ENCODE measurements at regions not wholly inside any gene's neighbourhood (a gene's known extent, or its start where the extent isn't known, plus 50 kb on each side); places are given as distances from the start of the nearest gene placed in this dataset.

GRCh38 chr15:99478977-99479376 lies 86.8 kb upstream of the MEF2A start:
- TF ChIP-seq, protein P1, sequence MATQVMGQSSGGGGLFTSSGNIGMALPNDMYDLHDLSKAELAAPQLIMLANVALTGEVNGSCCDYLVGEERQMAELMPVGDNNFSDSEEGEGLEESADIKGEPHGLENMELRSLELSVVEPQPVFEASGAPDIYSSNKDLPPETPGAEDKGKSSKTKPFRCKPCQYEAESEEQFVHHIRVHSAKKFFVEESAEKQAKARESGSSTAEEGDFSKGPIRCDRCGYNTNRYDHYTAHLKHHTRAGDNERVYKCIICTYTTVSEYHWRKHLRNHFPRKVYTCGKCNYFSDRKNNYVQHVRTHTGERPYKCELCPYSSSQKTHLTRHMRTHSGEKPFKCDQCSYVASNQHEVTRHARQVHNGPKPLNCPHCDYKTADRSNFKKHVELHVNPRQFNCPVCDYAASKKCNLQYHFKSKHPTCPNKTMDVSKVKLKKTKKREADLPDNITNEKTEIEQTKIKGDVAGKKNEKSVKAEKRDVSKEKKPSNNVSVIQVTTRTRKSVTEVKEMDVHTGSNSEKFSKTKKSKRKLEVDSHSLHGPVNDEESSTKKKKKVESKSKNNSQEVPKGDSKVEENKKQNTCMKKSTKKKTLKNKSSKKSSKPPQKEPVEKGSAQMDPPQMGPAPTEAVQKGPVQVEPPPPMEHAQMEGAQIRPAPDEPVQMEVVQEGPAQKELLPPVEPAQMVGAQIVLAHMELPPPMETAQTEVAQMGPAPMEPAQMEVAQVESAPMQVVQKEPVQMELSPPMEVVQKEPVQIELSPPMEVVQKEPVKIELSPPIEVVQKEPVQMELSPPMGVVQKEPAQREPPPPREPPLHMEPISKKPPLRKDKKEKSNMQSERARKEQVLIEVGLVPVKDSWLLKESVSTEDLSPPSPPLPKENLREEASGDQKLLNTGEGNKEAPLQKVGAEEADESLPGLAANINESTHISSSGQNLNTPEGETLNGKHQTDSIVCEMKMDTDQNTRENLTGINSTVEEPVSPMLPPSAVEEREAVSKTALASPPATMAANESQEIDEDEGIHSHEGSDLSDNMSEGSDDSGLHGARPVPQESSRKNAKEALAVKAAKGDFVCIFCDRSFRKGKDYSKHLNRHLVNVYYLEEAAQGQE (IDR thresholded peaks at IDR 0.05; ENCODE audit: low read depth): no peak
- no peak for TF ChIP-seq ZBTB7A (IDR thresholded peaks at IDR 0.05; ENCODE audit: low read depth)
- no peak for TF ChIP-seq CREB1 (IDR thresholded peaks at IDR 0.05; ENCODE audit: low read depth)
- TF ChIP-seq RAD21 (IDR thresholded peaks at IDR 0.05; ENCODE audit: low read depth): no peak
- TF ChIP-seq CEBPB (IDR thresholded peaks at IDR 0.05): no peak
- TF ChIP-seq, protein P2, sequence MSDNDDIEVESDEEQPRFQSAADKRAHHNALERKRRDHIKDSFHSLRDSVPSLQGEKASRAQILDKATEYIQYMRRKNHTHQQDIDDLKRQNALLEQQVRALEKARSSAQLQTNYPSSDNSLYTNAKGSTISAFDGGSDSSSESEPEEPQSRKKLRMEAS (IDR thresholded peaks at IDR 0.05): no peak
- no peak for TF ChIP-seq YY1 (IDR thresholded peaks at IDR 0.05; ENCODE audit: low read depth)
- TF ChIP-seq EGR1 (IDR thresholded peaks at IDR 0.05): no peak
- TF ChIP-seq NFIC (IDR thresholded peaks at IDR 0.05): no peak
- TF ChIP-seq TCF12 (IDR thresholded peaks at IDR 0.05; ENCODE audit: low read depth): no peak
- no peak for TF ChIP-seq EP300 (IDR thresholded peaks at IDR 0.05; ENCODE audit: borderline replicate concordance)
- TF ChIP-seq TEAD4 (IDR thresholded peaks at IDR 0.05): no peak

- TF ChIP-seq USF1 (IDR thresholded peaks at IDR 0.05): no peak
- TF ChIP-seq, protein P2 (IDR thresholded peaks at IDR 0.05): no peak
Measured at GRCh38 chr15:99480016-99480810, 85.6 kb upstream of the MEF2A start.

- no peak for TF ChIP-seq EP300 (IDR thresholded peaks at IDR 0.05; ENCODE audit: borderline replicate concordance)
- no peak for TF ChIP-seq USF1 (IDR thresholded peaks at IDR 0.05)
- TF ChIP-seq CREB1 (IDR thresholded peaks at IDR 0.05; ENCODE audit: low read depth): no peak
- TF ChIP-seq TAF1 (IDR thresholded peaks at IDR 0.05; ENCODE audit: low read depth): no peak
- TF ChIP-seq YY1 (IDR thresholded peaks at IDR 0.05; ENCODE audit: low read depth): no peak
- no peak for TF ChIP-seq ZBTB7A (IDR thresholded peaks at IDR 0.05; ENCODE audit: low read depth)
- TF ChIP-seq, protein P2 (IDR thresholded peaks at IDR 0.05): no peak
- no peak for TF ChIP-seq CEBPB (IDR thresholded peaks at IDR 0.05)
- no peak for TF ChIP-seq NFIC (IDR thresholded peaks at IDR 0.05)
- TF ChIP-seq FOXM1 (IDR thresholded peaks at IDR 0.05; ENCODE audit: borderline replicate concordance, low read depth): no peak
- TF ChIP-seq EGR1 (IDR thresholded peaks at IDR 0.05): no peak
- no peak for TF ChIP-seq TEAD4 (IDR thresholded peaks at IDR 0.05)
- TF ChIP-seq, protein P1 (IDR thresholded peaks at IDR 0.05; ENCODE audit: low read depth): no peak
- TF ChIP-seq RAD21 (IDR thresholded peaks at IDR 0.05; ENCODE audit: low read depth): no peak
- no peak for TF ChIP-seq TCF12 (IDR thresholded peaks at IDR 0.05; ENCODE audit: low read depth)
Measured at GRCh38 chr15:99481113-99481950, 84.5 kb upstream of the MEF2A start.

DNA sequence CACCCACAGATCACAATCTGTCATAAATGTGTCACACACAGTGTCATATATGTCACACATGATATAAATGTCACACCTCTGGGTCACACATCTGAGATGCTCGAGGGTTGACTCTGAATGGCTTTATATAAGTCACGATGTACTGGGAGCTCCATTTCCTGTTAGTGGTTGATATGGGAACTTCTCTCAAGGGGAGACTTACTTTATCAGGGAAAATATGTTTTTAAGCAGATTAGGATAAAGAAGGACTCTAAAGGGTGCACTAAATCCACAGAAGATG lies 83.9 kb upstream of the MEF2A start:
- no peak for TF ChIP-seq FOXM1 (IDR thresholded peaks at IDR 0.05; ENCODE audit: borderline replicate concordance, low read depth)
- TF ChIP-seq ZBTB7A (IDR thresholded peaks at IDR 0.05; ENCODE audit: low read depth): no peak
- TF ChIP-seq CEBPB (IDR thresholded peaks at IDR 0.05): no peak
- no peak for TF ChIP-seq TEAD4 (IDR thresholded peaks at IDR 0.05)
- TF ChIP-seq EP300 (IDR thresholded peaks at IDR 0.05; ENCODE audit: borderline replicate concordance): no peak
- no peak for TF ChIP-seq NFIC (IDR thresholded peaks at IDR 0.05)
- no peak for TF ChIP-seq RAD21 (IDR thresholded peaks at IDR 0.05; ENCODE audit: low read depth)
- TF ChIP-seq, protein P2 (IDR thresholded peaks at IDR 0.05): no peak
- TF ChIP-seq, protein P1 (IDR thresholded peaks at IDR 0.05; ENCODE audit: low read depth): no peak
- no peak for TF ChIP-seq TCF12 (IDR thresholded peaks at IDR 0.05; ENCODE audit: low read depth)
- TF ChIP-seq YY1 (IDR thresholded peaks at IDR 0.05; ENCODE audit: low read depth): no peak
- TF ChIP-seq USF1 (IDR thresholded peaks at IDR 0.05): no peak
- TF ChIP-seq CREB1 (IDR thresholded peaks at IDR 0.05; ENCODE audit: low read depth): no peak
- TF ChIP-seq TAF1 (IDR thresholded peaks at IDR 0.05; ENCODE audit: low read depth): no peak
- TF ChIP-seq EGR1 (IDR thresholded peaks at IDR 0.05): no peak

Data from Ishikawa (cell line).